ENCODE measurements at regions not wholly inside any gene's neighbourhood (a gene's known extent, or its start where the extent isn't known, plus 50 kb on each side); places are given as distances from the start of the nearest gene placed in this dataset.

DNA sequence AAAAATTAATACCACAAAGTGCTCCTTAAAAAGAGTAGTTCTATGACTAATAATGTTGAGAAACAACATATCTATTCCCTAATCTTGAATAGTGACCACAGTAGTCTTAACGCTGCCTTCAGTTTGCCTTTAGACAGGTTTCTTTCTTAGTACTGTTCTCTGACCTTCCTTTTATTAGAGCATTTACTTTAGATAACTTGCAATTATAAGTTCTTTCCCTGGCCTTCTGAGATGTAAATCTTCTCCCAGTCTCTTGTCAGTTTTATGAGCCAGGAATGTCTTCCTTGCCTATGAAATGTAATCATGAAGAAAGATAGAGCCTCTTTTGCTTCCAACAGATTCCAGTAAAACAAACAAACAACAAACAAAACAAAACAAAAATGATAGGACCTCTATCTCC, 1119.8 kb upstream of the LRRTM3 start:
- no peak overlapping the region for H3K4me2 ChIP-seq (ENCODE audit: low read depth, low read length, poor library complexity, severe bottlenecking)
- H3K27me3 ChIP-seq (ENCODE audit: low read length): no peaks in the 10 kb centered on the region
- H2AFZ ChIP-seq (ENCODE audit: low read depth, low read length, severe bottlenecking): no peak overlapping the region
- H3K36me3 ChIP-seq (ENCODE audit: low read length): no peaks in the 10 kb centered on the region
- H3K27ac ChIP-seq (ENCODE audit: low read depth, low read length): no peak overlapping the region
- TF ChIP-seq EZH2phosphoT487 (conservative IDR thresholded peaks at IDR 0.05; ENCODE audit: low read length): no peak
- TF ChIP-seq, protein P1, sequence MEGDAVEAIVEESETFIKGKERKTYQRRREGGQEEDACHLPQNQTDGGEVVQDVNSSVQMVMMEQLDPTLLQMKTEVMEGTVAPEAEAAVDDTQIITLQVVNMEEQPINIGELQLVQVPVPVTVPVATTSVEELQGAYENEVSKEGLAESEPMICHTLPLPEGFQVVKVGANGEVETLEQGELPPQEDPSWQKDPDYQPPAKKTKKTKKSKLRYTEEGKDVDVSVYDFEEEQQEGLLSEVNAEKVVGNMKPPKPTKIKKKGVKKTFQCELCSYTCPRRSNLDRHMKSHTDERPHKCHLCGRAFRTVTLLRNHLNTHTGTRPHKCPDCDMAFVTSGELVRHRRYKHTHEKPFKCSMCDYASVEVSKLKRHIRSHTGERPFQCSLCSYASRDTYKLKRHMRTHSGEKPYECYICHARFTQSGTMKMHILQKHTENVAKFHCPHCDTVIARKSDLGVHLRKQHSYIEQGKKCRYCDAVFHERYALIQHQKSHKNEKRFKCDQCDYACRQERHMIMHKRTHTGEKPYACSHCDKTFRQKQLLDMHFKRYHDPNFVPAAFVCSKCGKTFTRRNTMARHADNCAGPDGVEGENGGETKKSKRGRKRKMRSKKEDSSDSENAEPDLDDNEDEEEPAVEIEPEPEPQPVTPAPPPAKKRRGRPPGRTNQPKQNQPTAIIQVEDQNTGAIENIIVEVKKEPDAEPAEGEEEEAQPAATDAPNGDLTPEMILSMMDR (IDR thresholded peaks at IDR 0.05; ENCODE audit: insufficient read depth, low read length, poor library complexity, severe bottlenecking): no peak
- H3K4me3 ChIP-seq (ENCODE audit: insufficient read depth, low read length, poor library complexity, severe bottlenecking): no peak overlapping the region
- H3K79me2 ChIP-seq (ENCODE audit: insufficient read depth, low read length): no peaks in the 10 kb centered on the region
- no peak overlapping the region for H3K9ac ChIP-seq (ENCODE audit: low read length)
- H3K9me2 ChIP-seq (replicated peaks; ENCODE audit: insufficient read depth, low read length): no peaks in the 10 kb centered on the region
- H3K9me3 ChIP-seq (ENCODE audit: insufficient read depth, low read length): no peaks in the 10 kb centered on the region
- no peaks in the 10 kb centered on the region for H4K20me1 ChIP-seq (ENCODE audit: low read depth, low read length)
- H3F3A ChIP-seq (ENCODE audit: insufficient read depth): no peaks in the 10 kb centered on the region

DNA sequence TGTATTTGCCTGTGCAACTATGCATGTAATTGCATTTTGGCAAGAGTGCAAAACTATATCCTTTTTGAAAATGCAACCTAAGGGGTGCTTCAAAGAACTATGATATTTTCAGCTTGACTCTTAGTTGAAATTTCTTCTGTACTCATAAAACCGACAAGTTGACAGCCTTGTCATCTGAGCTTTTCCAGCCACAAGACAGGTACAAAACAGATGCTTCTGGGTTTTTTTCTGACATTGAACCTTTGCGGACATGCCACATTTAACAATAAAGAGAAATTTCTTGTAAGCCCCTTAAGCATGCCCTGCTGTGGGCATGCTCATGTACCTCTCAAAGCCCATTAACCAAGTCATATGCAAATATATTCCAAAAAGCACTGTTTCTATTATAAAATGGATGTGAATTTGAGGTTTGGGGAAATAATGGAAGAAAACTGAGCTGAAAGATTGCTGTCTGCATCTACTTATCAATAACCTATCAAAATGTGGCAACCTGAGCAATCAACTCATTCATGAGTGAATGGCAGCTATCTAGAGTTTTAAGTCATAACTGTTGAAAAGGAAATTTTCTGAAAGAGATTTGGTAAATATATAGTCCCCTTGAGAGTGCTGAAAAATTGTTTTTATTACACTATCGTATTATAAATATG, 1117.0 kb upstream of the LRRTM3 start:
- H2AFZ ChIP-seq (ENCODE audit: low read depth, low read length, severe bottlenecking): no peak overlapping the region
- no peaks in the 10 kb centered on the region for H3K9me3 ChIP-seq (ENCODE audit: insufficient read depth, low read length)
- no peaks in the 10 kb centered on the region for H3K9me2 ChIP-seq (replicated peaks; ENCODE audit: insufficient read depth, low read length)
- H3K4me3 ChIP-seq (ENCODE audit: insufficient read depth, low read length, poor library complexity, severe bottlenecking): no peak overlapping the region
- H3K4me2 ChIP-seq (ENCODE audit: low read depth, low read length, poor library complexity, severe bottlenecking): no peak overlapping the region
- TF ChIP-seq, protein P1 (IDR thresholded peaks at IDR 0.05; ENCODE audit: insufficient read depth, low read length, poor library complexity, severe bottlenecking): no peak
- TF ChIP-seq EZH2phosphoT487 (conservative IDR thresholded peaks at IDR 0.05; ENCODE audit: low read length): no peak
- no peaks in the 10 kb centered on the region for H3K36me3 ChIP-seq (ENCODE audit: low read length)
- no peak overlapping the region for H3K9ac ChIP-seq (ENCODE audit: low read length)
- no peaks in the 10 kb centered on the region for H3K27me3 ChIP-seq (ENCODE audit: low read length)
- H3K79me2 ChIP-seq (ENCODE audit: insufficient read depth, low read length): no peaks in the 10 kb centered on the region
- H3F3A ChIP-seq (ENCODE audit: insufficient read depth): no peaks in the 10 kb centered on the region
- H4K20me1 ChIP-seq (ENCODE audit: low read depth, low read length): no peaks in the 10 kb centered on the region
- H3K27ac ChIP-seq (ENCODE audit: low read depth, low read length): no peak overlapping the region

DNA sequence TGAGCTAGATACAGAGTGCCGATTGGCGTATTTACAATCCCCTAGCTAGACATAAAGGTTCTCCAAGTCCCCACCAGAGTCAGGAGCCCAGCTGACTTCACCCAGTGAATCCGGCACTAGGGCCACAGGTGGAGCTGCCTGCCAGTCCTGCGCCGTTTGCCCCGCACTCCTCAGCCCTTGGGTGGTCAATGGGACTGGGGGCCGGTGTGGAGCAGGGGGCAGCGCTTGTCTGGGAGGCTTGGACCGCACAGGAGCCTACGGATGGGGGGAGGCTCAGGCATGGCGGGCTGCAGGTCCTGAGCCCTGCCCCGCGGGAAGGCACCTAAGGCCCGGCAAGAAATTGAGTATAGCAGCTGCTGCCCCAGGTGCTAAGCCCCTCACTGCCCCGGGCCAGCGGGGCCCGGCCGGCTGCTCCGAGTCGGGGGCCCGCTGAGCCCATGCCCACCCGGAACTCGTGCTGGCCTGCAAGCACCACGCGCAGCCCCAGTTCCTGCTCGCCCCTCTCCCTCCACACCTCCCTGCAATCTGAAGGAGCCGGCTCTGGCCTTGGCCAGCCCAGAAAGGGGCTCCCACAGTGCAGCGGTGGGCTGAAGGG, 1113.8 kb upstream of the LRRTM3 start:
- no peak for TF ChIP-seq EZH2phosphoT487 (conservative IDR thresholded peaks at IDR 0.05; ENCODE audit: low read length)
- TF ChIP-seq, protein P1 (IDR thresholded peaks at IDR 0.05; ENCODE audit: insufficient read depth, low read length, poor library complexity, severe bottlenecking): no peak
- no peak overlapping the region for H2AFZ ChIP-seq (ENCODE audit: low read depth, low read length, severe bottlenecking)
- H3K9me3 ChIP-seq (ENCODE audit: insufficient read depth, low read length): no peaks in the 10 kb centered on the region
- no peak overlapping the region for H3K4me2 ChIP-seq (ENCODE audit: low read depth, low read length, poor library complexity, severe bottlenecking)
- no peaks in the 10 kb centered on the region for H3K36me3 ChIP-seq (ENCODE audit: low read length)
- H4K20me1 ChIP-seq (ENCODE audit: low read depth, low read length): no peaks in the 10 kb centered on the region
- H3K27ac ChIP-seq (ENCODE audit: low read depth, low read length): no peak overlapping the region
- no peaks in the 10 kb centered on the region for H3F3A ChIP-seq (ENCODE audit: insufficient read depth)
- H3K79me2 ChIP-seq (ENCODE audit: insufficient read depth, low read length): no peaks in the 10 kb centered on the region
- no peak overlapping the region for H3K4me3 ChIP-seq (ENCODE audit: insufficient read depth, low read length, poor library complexity, severe bottlenecking)
- H3K9ac ChIP-seq (ENCODE audit: low read length): no peak overlapping the region
- no peaks in the 10 kb centered on the region for H3K9me2 ChIP-seq (replicated peaks; ENCODE audit: insufficient read depth, low read length)
- H3K27me3 ChIP-seq (ENCODE audit: low read length): no peaks in the 10 kb centered on the region
